Astrocyte (in vitro differentiated cells and primary cell): ENCODE measurements at regions not wholly inside any gene's neighbourhood (a gene's known extent, or its start where the extent isn't known, plus 50 kb on each side); places are given as distances from the start of the nearest gene placed in this dataset.
"Not testable (repeated sequence)": the region's sequence is repeated elsewhere in the genome, so short reads cannot be mapped to it uniquely, and the experiment has no call there.

Experiments
- DNase-seq: peaks from one replicate; pipeline ENCODE4 v3.0.0-alpha.2; 2010; ENCODE audit warnings: low read depth
- FAIRE-seq: peaks from 2 replicates; lab custom pipeline; 2011; peaks lifted over from hg19 to GRCh38; lab: Jason Lieb, UNC
- H2AFZ ChIP-seq: 2 replicates; pipeline ENCODE4 v1.6.0; 2012; ENCODE audit warnings: low read depth, low read length, inconsistent platforms
- H3K27ac ChIP-seq: 2 replicates; pipeline ENCODE4 v1.5.1; 2011; ENCODE audit warnings: low read depth, low read length, inconsistent platforms
- H3K27me3 ChIP-seq: 2 replicates; pipeline ENCODE4 v1.6.0; 2011; ENCODE audit warnings: low read length, inconsistent platforms; ENCODE audit not compliant: insufficient read depth
- H3K36me3 ChIP-seq: 2 replicates; pipeline ENCODE4 v1.5.1; 2011; ENCODE audit warnings: low read length, inconsistent platforms; ENCODE audit not compliant: insufficient read depth
- H3K4me1 ChIP-seq: 2 replicates; pipeline ENCODE4 v1.5.1; 2011; ENCODE audit warnings: low read length, inconsistent platforms; ENCODE audit not compliant: insufficient read depth
- H3K4me2 ChIP-seq: 2 replicates; pipeline ENCODE4 v1.6.0; 2012; ENCODE audit warnings: low read length, inconsistent platforms
- H3K4me3 ChIP-seq: 2 replicates; pipeline ENCODE4 v1.5.1; 2011; ENCODE audit warnings: low read depth, mild to moderate bottlenecking, low read length, inconsistent platforms; ENCODE audit not compliant: insufficient read depth
- H3K79me2 ChIP-seq: 2 replicates; pipeline ENCODE4 v1.6.0; 2012; ENCODE audit warnings: mild to moderate bottlenecking, low read length, inconsistent platforms; ENCODE audit not compliant: insufficient read depth
- H3K9ac ChIP-seq: 2 replicates; pipeline ENCODE4 v1.6.0; 2012; ENCODE audit warnings: mild to moderate bottlenecking, low read length, inconsistent platforms
- H3K9me3 ChIP-seq: 2 replicates; pipeline ENCODE4 v1.5.1; 2012; ENCODE audit warnings: low read depth, mild to moderate bottlenecking, low read length, inconsistent platforms; ENCODE audit not compliant: insufficient read depth
- H4K20me1 ChIP-seq: 2 replicates; pipeline ENCODE4 v1.6.0; 2012; ENCODE audit warnings: low read length, inconsistent platforms; ENCODE audit not compliant: insufficient read depth
- H3K27ac Mint-ChIP-seq: one replicate; pipeline ENCODE4 v1.8.0; 2021; ENCODE audit warnings: mild to moderate bottlenecking, mixed read lengths; ENCODE audit not compliant: unreplicated experiment
- H3K27me3 Mint-ChIP-seq: one replicate; pipeline ENCODE4 v1.8.0; 2021; ENCODE audit warnings: low read depth, mixed read lengths; ENCODE audit not compliant: unreplicated experiment
- H3K36me3 Mint-ChIP-seq: one replicate; pipeline ENCODE4 v1.8.0; 2021; ENCODE audit warnings: low read depth, mixed read lengths; ENCODE audit not compliant: unreplicated experiment
- H3K4me1 Mint-ChIP-seq: one replicate; pipeline ENCODE4 v1.8.0; 2021; ENCODE audit warnings: low read depth, mixed read lengths; ENCODE audit not compliant: unreplicated experiment
- H3K4me3 Mint-ChIP-seq: one replicate; pipeline ENCODE4 v1.8.0; 2021; ENCODE audit warnings: mild to moderate bottlenecking, moderate library complexity, mixed read lengths; ENCODE audit not compliant: unreplicated experiment
- H3K9me3 Mint-ChIP-seq: one replicate; pipeline ENCODE4 v1.8.0; 2021; ENCODE audit warnings: mild to moderate bottlenecking, mixed read lengths; ENCODE audit not compliant: unreplicated experiment
- EZH2 ChIP-seq: IDR thresholded peaks from 2 replicates; pipeline ENCODE4 v1.6.1; 2012; ENCODE audit warnings: mild to moderate bottlenecking, low read length, inconsistent platforms; ENCODE audit not compliant: insufficient read depth
- TF ChIP-seq, protein P1 (sequence below): IDR thresholded peaks from 2 replicates; pipeline ENCODE4 v1.5.1; 2011; ENCODE audit warnings: low read depth, mild to moderate bottlenecking, inconsistent platforms, low read length, moderate library complexity; ENCODE audit not compliant: insufficient read depth

DNA sequence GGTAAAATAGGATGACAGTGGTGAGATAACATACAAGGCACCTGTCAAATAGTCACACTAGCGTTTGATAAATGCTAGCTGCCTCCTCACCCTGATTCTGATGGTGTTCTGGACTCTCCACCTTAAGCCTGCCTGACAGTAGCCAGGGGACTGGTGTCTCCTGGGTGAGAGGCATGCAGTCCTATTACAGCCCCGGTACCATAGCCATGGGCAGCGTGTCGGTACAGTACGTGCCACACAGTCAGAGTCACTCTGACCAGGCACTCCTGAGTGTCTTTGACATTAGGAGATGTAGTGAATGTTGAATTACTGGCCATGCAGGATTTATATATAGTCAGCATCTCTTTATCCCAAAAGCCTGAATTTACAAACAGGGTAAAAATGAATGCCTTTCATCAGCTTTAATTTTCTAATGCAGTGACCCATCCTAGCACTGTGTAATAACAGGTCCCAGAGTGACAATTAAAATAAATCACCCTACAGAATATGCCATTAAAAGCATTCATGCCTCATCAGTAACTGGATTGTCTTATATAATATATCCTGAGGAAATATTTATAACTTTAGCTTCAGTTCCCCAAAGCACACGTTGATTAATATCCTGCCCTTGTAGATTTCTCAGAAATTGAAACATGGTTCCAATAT lies 760.3 kb upstream of the SOX11 start:
- no peak overlapping the region for H3K4me3 ChIP-seq
- no peaks in the 10 kb centered on the region for H3K79me2 ChIP-seq
- no peak overlapping the region for H3K9ac ChIP-seq
- TF ChIP-seq, protein P1, sequence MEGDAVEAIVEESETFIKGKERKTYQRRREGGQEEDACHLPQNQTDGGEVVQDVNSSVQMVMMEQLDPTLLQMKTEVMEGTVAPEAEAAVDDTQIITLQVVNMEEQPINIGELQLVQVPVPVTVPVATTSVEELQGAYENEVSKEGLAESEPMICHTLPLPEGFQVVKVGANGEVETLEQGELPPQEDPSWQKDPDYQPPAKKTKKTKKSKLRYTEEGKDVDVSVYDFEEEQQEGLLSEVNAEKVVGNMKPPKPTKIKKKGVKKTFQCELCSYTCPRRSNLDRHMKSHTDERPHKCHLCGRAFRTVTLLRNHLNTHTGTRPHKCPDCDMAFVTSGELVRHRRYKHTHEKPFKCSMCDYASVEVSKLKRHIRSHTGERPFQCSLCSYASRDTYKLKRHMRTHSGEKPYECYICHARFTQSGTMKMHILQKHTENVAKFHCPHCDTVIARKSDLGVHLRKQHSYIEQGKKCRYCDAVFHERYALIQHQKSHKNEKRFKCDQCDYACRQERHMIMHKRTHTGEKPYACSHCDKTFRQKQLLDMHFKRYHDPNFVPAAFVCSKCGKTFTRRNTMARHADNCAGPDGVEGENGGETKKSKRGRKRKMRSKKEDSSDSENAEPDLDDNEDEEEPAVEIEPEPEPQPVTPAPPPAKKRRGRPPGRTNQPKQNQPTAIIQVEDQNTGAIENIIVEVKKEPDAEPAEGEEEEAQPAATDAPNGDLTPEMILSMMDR = no peak
- no peak for TF ChIP-seq EZH2
- H2AFZ ChIP-seq = no peak overlapping the region
- DNase-seq (no peak), FAIRE-seq (no peak)
- H3K9me3 ChIP-seq = no peaks in the 10 kb centered on the region
- H3K4me1 Mint-ChIP-seq = peaks cover 6% of the 10 kb centered on the region
- no peaks in the 10 kb centered on the region for H3K36me3 ChIP-seq
- H3K27me3 Mint-ChIP-seq = no peaks in the 10 kb centered on the region
- H3K27ac ChIP-seq = no peak overlapping the region
- no peaks in the 10 kb centered on the region for H3K4me1 ChIP-seq
- H3K27ac Mint-ChIP-seq = no peak overlapping the region
- H3K27me3 ChIP-seq = no peaks in the 10 kb centered on the region
- H3K9me3 Mint-ChIP-seq = peaks cover 3% of the 10 kb centered on the region
- no peaks in the 10 kb centered on the region for H4K20me1 ChIP-seq
- H3K4me3 Mint-ChIP-seq = no peak overlapping the region
- no peak overlapping the region for H3K4me2 ChIP-seq
- peaks cover 3% of the 10 kb centered on the region for H3K36me3 Mint-ChIP-seq

DNA sequence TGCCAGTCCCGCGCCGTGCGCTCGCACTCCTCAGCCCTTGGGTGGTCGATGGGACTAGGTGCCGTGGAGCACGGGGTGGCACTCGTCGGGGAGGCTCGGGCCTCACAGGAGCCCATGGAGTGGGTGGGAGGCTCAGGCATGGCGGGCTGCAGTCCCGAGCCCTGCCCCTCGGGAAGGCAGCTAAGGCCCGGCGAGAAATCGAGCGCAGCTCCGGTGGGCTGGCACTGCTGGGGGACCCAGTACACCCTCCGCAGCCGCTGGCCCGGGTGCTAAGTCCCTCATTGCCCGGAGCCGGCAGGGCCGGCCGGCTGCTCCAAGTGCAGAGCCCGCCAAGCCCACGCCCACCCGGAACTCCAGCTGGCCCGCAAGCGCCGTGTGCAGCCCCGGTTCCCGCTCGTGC lies 756.9 kb upstream of the SOX11 start:
- H3K4me2 ChIP-seq, DNase-seq, H3K9ac ChIP-seq, H3K27me3 Mint-ChIP-seq, H3K4me3 ChIP-seq, H4K20me1 ChIP-seq, H3K27ac Mint-ChIP-seq, FAIRE-seq, H3K4me3 Mint-ChIP-seq, H3K79me2 ChIP-seq, H3K27me3 ChIP-seq, H3K36me3 ChIP-seq, H3K9me3 ChIP-seq, H3K4me1 Mint-ChIP-seq, H3K36me3 Mint-ChIP-seq, H3K4me1 ChIP-seq, H3K27ac ChIP-seq, H2AFZ ChIP-seq, H3K9me3 Mint-ChIP-seq: not testable (repeated sequence)

DNA sequence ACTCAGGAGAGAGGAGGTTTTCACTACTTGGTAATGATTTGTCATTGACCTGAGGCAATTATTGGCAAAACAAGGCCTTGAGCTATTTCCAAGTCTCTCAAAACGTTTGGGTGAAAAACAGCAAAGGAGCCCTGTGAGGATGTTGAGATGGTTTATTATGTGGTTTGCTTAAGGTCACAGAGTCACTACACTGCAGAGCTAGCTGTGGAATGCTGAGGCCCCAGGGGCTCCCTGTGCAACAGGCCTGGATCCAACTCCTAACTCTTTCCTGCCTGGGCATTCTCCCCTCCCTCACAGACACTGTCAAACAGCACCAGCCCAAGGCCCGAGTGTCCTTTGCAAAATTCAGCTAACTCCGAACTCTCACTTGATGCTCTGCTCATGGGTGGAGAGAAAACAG lies 754.6 kb upstream of the SOX11 start:
- H3K27ac ChIP-seq = no peak overlapping the region
- TF ChIP-seq EZH2 = no peak
- TF ChIP-seq, protein P1 = no peak
- peaks cover 6% of the 10 kb centered on the region for H3K9me3 ChIP-seq
- FAIRE-seq = no peak
- H4K20me1 ChIP-seq = no peaks in the 10 kb centered on the region
- no peak overlapping the region for H3K4me2 ChIP-seq
- no peaks in the 10 kb centered on the region for H3K27me3 ChIP-seq
- no peaks in the 10 kb centered on the region for H3K36me3 ChIP-seq
- H3K27me3 Mint-ChIP-seq = no peaks in the 10 kb centered on the region
- H3K4me3 Mint-ChIP-seq = no peak overlapping the region
- peaks cover 18% of the 10 kb centered on the region for H3K9me3 Mint-ChIP-seq
- H3K9ac ChIP-seq = no peak overlapping the region
- no peaks in the 10 kb centered on the region for H3K79me2 ChIP-seq
- H3K4me3 ChIP-seq = no peak overlapping the region
- peaks cover 7% of the 10 kb centered on the region for H3K4me1 Mint-ChIP-seq
- H2AFZ ChIP-seq = no peak overlapping the region
- no peaks in the 10 kb centered on the region for H3K36me3 Mint-ChIP-seq
- H3K4me1 ChIP-seq = no peaks in the 10 kb centered on the region
- no peak for DNase-seq
- no peak overlapping the region for H3K27ac Mint-ChIP-seq
